Sigmoid colon (tissue), 6 donors: ENCODE measurements at regions not wholly inside any gene's neighbourhood (a gene's known extent, or its start where the extent isn't known, plus 50 kb on each side); places are given as distances from the start of the nearest gene placed in this dataset.

Experiments
- DNase-seq: peaks from one replicate; pipeline ENCODE4 v3.0.0-alpha.2; 2019
- H3K27ac ChIP-seq, 4 donors: fragments of 200-600 bp; sonication (generic); one replicate each; pipeline ENCODE4 v1.5.1; 2016 to 2019; ENCODE audit warnings: mild to moderate bottlenecking in 1 of 4
- H3K27me3 ChIP-seq, 3 donors: fragments of 200-600 bp; sonication (generic); one replicate each; pipeline ENCODE4 v1.5.1; 2019; ENCODE audit warnings: mild to moderate bottlenecking in 1 of 3
- H3K36me3 ChIP-seq, 4 donors: fragments of 200-600 bp; sonication (generic); one replicate each; pipeline ENCODE4 v1.5.1; 2016 to 2019
- H3K4me1 ChIP-seq, 4 donors: fragments of 200-600 bp; sonication (generic); one replicate each; pipeline ENCODE4 v1.5.1; 2017 to 2019
- H3K4me3 ChIP-seq, 4 donors: fragments of 200-600 bp; sonication (generic); one replicate each; pipeline ENCODE4 v1.5.1; 2017 to 2019; ENCODE audit warnings: mild to moderate bottlenecking in 2 of 4, moderate library complexity in 1 of 4
- H3K9me3 ChIP-seq, 4 donors: fragments of 200-600 bp in 3 of 4; sonication (generic) in 3 of 4; one replicate each; pipeline versions ENCODE4 v1.5.1 to v1.6.1; 2013 to 2019
- EP300 ChIP-seq, 4 donors: sonication (generic); formaldehyde crosslinking; IDR thresholded peaks; one replicate each; pipeline ENCODE4 v1.6.1; 2017; ENCODE audit warnings: antibody characterized with exemption in 4 of 4
- POLR2A ChIP-seq, 2 donors: fragments of 450-650 bp; IDR thresholded peaks; one replicate each; pipeline ENCODE4 v1.6.1; 2016; ENCODE audit warnings: antibody characterized with exemption in 2 of 2, mild to moderate bottlenecking in 2 of 2, moderate library complexity in 2 of 2
- POLR2AphosphoS5 ChIP-seq, 4 donors: sonication (generic); formaldehyde crosslinking; IDR thresholded peaks; one replicate each; pipeline ENCODE4 v1.6.1; 2017; ENCODE audit warnings: antibody characterized with exemption in 4 of 4
- WGBS, 2 donors: extraction: QIAGEN DNeasy Blood & Tissue Kit; methylation state at CpG; one replicate each; pipeline ENCODE4 v1.1.7; 2013; 5-methylcytosine and 5-hydroxymethylcytosine counted together
- intact Hi-C: fragments of 100-400 bp; cut with DNase I; formaldehyde crosslinking; loops from one replicate; pipeline ENCODE4 v1.15.1; 2023
- TF ChIP-seq, protein P1 (sequence below), 4 experiments: fragments of 450-650 bp in 3 of 4; fragments of 200-600 bp in 1 of 4; IDR thresholded peaks; one replicate each; pipeline ENCODE4 v1.5.1; 2016 to 2019; ENCODE audit warnings: antibody characterized with exemption in 4 of 4, mild to moderate bottlenecking in 3 of 4, moderate library complexity in 2 of 4
- donor health status: healthy with polysubstance abuse.
- donor health status: healthy.

DNA sequence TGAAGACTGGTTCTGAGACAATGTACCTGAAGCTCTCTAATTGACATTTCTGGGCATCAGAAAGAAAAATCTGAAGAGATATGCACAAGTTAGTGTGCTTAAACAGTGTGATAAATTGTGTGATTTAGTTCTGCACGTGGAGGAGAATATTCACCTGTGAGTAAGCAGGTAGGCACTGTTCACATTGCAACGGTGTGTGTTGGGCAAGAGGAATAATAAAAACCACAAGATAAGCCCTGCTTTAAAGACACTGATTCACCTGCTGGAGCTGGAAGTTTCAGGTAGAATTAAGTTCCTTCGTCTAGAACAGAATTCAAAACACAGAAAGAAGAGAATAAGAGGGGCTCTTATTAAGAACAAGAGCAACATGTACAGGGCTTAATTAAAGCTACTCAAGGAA lies 864.3 kb upstream of the SOX11 start:
- intact Hi-C loops = no loop called here
- H3K27ac ChIP-seq = no peak overlapping the region

DNA sequence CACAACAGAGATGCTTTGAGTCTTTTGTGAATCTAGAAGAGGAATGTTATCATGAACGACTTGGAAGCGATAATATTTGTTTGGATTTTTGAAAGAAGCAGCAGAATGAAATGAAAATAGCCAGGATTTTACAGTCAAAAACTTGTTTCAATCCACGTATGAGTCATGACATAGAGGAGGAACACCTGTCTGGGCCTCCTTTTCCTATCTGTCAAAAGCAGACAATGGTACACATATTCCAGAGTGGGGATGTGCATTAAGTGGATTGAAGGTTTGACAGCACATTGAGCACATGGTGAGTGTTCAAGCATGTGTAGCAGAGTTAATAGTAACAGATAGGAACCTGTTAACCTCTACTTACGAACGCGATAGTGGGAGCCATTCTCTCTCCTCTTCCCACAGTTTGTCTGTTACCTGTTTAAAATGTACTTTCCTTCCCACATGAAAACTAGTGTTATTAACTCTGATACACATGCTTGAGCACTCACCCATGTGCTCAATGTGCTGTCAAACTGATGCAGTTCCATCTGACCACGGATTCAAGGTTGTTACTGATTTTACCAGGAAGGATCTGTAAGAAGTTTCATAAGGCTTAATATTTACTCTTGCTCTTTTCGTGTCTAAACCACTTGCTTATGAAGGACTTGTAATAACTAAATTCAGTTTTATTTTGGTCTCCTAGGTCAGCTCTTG lies 863.4 kb upstream of the SOX11 start:
- H3K4me3 ChIP-seq = no peak overlapping the region
- intact Hi-C loops = no loop called here
- no peaks in the 10 kb centered on the region for H3K36me3 ChIP-seq
- H3K4me1 ChIP-seq = no peaks in the 10 kb centered on the region
- WGBS, 2 donors = 79 to 86% methylated on average over 8 of the region's 8 CpGs
- no peaks in the 10 kb centered on the region for H3K9me3 ChIP-seq
- H3K27ac ChIP-seq = no peak overlapping the region
- DNase-seq = no peak
- no peaks in the 10 kb centered on the region for H3K27me3 ChIP-seq
- TF ChIP-seq EP300 (IDR thresholded peaks at IDR 0.05) (no peak), POLR2A (IDR thresholded peaks at IDR 0.05) (no peak), POLR2AphosphoS5 (IDR thresholded peaks at IDR 0.05) (no peak)
- TF ChIP-seq, protein P1, sequence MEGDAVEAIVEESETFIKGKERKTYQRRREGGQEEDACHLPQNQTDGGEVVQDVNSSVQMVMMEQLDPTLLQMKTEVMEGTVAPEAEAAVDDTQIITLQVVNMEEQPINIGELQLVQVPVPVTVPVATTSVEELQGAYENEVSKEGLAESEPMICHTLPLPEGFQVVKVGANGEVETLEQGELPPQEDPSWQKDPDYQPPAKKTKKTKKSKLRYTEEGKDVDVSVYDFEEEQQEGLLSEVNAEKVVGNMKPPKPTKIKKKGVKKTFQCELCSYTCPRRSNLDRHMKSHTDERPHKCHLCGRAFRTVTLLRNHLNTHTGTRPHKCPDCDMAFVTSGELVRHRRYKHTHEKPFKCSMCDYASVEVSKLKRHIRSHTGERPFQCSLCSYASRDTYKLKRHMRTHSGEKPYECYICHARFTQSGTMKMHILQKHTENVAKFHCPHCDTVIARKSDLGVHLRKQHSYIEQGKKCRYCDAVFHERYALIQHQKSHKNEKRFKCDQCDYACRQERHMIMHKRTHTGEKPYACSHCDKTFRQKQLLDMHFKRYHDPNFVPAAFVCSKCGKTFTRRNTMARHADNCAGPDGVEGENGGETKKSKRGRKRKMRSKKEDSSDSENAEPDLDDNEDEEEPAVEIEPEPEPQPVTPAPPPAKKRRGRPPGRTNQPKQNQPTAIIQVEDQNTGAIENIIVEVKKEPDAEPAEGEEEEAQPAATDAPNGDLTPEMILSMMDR (IDR thresholded peaks at IDR 0.05) = no peak

More for the DNA sequence above, 864.3 kb upstream of the SOX11 start:
- TF ChIP-seq EP300 (IDR thresholded peaks at IDR 0.05) = no peak
- TF ChIP-seq POLR2AphosphoS5 (IDR thresholded peaks at IDR 0.05) = no peak
- TF ChIP-seq, protein P1 (IDR thresholded peaks at IDR 0.05) = no peak
- TF ChIP-seq POLR2A (IDR thresholded peaks at IDR 0.05) = no peak
- 49 to 75% methylated on average over 3 of the region's 3 CpGs for WGBS, 2 donors
- H3K9me3 ChIP-seq = peaks cover 0 to 2% (median 0%) of the 10 kb centered on the region in 4 donors
- no peaks in the 10 kb centered on the region for H3K27me3 ChIP-seq
- H3K36me3 ChIP-seq = no peaks in the 10 kb centered on the region
- DNase-seq = no peak
- no peaks in the 10 kb centered on the region for H3K4me1 ChIP-seq
- no peak overlapping the region for H3K4me3 ChIP-seq

DNA sequence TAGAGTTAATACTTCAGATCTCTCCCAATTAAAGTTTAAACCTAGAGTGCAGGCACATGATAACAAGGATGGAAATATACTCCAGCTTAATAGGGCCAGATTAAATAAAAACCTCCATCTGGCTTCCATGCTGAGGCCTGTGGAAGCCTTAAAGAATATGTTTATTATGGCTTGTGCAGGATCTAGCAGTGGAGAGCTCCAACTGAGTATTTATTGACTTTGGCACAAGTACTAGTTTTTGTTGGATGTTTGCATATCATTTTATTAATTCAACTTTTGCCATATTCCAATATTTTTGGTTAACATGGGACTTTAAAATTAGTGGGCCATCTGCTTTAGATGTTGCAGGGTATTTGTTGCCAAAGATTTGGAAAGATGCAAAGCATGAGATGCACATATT lies 860.4 kb upstream of the SOX11 start:
- TF ChIP-seq POLR2A (IDR thresholded peaks at IDR 0.05) (no peak), EP300 (IDR thresholded peaks at IDR 0.05) (no peak), POLR2AphosphoS5 (IDR thresholded peaks at IDR 0.05) (no peak)
- TF ChIP-seq, protein P1 (IDR thresholded peaks at IDR 0.05) = no peak
- no peak for DNase-seq
- H3K4me1 ChIP-seq = no peaks in the 10 kb centered on the region
- intact Hi-C loops = no loop called here
- no peaks in the 10 kb centered on the region for H3K36me3 ChIP-seq
- no peaks in the 10 kb centered on the region for H3K27me3 ChIP-seq
- H3K9me3 ChIP-seq = no peaks in the 10 kb centered on the region
- H3K27ac ChIP-seq = no peak overlapping the region
- H3K4me3 ChIP-seq = no peak overlapping the region

DNA sequence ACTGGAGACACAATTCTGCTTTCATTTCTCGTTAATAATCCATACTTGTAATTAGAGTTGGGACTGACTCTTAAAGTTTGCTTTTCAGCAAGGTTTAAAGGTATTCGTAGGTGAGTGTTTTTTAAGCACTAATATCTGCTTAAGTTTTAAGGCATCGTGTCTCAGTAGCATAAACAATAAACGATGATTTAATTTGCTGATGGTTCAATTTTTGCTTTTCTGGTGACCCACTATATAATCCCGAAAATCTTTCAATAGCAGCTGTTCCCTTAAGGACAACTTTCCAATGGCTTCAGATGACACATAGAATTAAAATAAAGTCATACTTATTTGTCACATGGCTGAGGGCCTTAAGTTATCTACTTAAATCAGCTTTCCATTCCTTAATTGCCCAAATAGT lies 859.5 kb upstream of the SOX11 start:
- 81 to 90% methylated on average over 5 of the region's 5 CpGs for WGBS, 2 donors
- Histone ChIP-seq H3K4me3 (no peak overlapping the region), H3K27me3 (no peaks in the 10 kb centered on the region), H3K4me1 (no peaks in the 10 kb centered on the region), H3K9me3 (no peaks in the 10 kb centered on the region), H3K36me3 (no peaks in the 10 kb centered on the region), H3K27ac (no peak overlapping the region)
- TF ChIP-seq EP300 (IDR thresholded peaks at IDR 0.05) = no peak
- no peak for TF ChIP-seq POLR2AphosphoS5 (IDR thresholded peaks at IDR 0.05)
- TF ChIP-seq, protein P1 (IDR thresholded peaks at IDR 0.05) = no peak
- TF ChIP-seq POLR2A (IDR thresholded peaks at IDR 0.05) = no peak
- intact Hi-C loops = no loop called here
- no peak for DNase-seq

DNA sequence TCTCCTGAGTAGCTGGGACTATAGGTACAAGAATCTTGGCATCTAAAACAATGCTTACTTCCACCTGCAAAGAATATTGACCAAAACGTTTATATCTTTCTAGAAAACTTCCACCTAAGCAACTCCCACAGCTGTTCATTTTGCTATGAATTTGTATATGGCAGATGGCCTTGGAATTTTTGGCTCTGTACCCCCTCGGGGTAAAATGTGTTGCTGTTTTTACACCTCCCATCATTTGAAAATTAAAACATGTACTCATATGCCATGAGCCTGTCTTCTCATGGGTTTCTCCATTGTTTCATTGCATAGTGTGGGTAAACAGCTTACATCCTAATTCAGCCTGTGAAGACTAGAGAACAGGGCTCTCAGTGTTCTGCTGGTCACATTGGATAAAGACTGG lies 853.6 kb upstream of the SOX11 start:
- 50 to 67% methylated on average over 2 of the region's 2 CpGs for WGBS, 2 donors
- DNase-seq = no peak

More for the DNA sequence above, 853.6 kb upstream of the SOX11 start:
- Histone ChIP-seq H3K4me1 (no peaks in the 10 kb centered on the region), H3K36me3 (no peaks in the 10 kb centered on the region), H3K27ac (no peak overlapping the region), H3K9me3 (no peaks in the 10 kb centered on the region), H3K27me3 (no peaks in the 10 kb centered on the region), H3K4me3 (no peak overlapping the region)
- TF ChIP-seq POLR2A (IDR thresholded peaks at IDR 0.05) (no peak), POLR2AphosphoS5 (IDR thresholded peaks at IDR 0.05) (no peak), EP300 (IDR thresholded peaks at IDR 0.05) (no peak)
- TF ChIP-seq, protein P1 (IDR thresholded peaks at IDR 0.05) = no peak
- intact Hi-C loops = no loop called here
